ENCODE measurements at regions not wholly inside any gene's neighbourhood (a gene's known extent, or its start where the extent isn't known, plus 50 kb on each side); places are given as distances from the start of the nearest gene placed in this dataset.
"Not testable (repeated sequence)": the region's sequence is repeated elsewhere in the genome, so short reads cannot be mapped to it uniquely, and the experiment has no call there.

DNA sequence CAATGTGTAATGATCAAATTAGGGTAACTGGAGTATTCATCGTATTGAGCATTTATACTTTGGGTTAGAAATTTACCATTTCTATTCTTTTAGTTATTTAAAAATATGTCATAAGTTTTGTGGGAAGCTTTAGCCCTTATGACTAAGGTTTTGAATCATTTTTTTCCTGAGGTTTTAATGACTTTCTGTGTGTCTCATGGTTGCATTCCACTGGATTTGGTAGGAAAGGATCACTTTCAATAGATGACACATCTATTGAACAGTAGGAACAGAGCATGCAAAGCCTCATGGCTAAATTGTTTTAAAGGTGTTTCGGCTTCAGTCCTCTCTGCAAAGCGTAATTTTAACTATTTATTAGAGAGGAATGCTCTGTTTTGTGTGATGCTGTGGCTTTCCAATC is 512.4 kb upstream of the CHD1 start:
- Histone ChIP-seq H3K36me3 (ENCODE audit: control insufficient read depth in 2 of 2, insufficient read depth in 2 of 2, low read length in 1 of 2) (no peaks in the 10 kb centered on the region), H3K27ac (ENCODE audit: low read depth in 1 of 2, low read length in 1 of 2) (no peak overlapping the region), H3K4me3 (ENCODE audit: low read length in 2 of 2) (no peak overlapping the region), H3K4me1 (ENCODE audit: control insufficient read depth in 2 of 2, insufficient read depth in 2 of 2, low read length in 2 of 2) (no peaks in the 10 kb centered on the region), H3K27me3 (ENCODE audit: control insufficient read depth in 2 of 2, insufficient read depth in 1 of 2, low read length in 1 of 2) (no peaks in the 10 kb centered on the region), H3K9me3 (ENCODE audit: control insufficient read depth in 2 of 2, insufficient read depth in 1 of 2, low read length in 1 of 2) (no peaks in the 10 kb centered on the region)
- DNase-seq (ENCODE audit: low read depth in 6 of 9, low spot score in 9 of 9), result no peak
- WGBS, result 91% methylated on average over 3 of the region's 3 CpGs

GRCh38 chr5:99438619-99439018 is 509.8 kb upstream of the CHD1 start:
- Histone ChIP-seq H3K9me3 (ENCODE audit: control insufficient read depth in 2 of 2, insufficient read depth in 1 of 2, low read length in 1 of 2) (no peaks in the 10 kb centered on the region), H3K4me1 (ENCODE audit: control insufficient read depth in 2 of 2, insufficient read depth in 2 of 2, low read length in 2 of 2) (no peaks in the 10 kb centered on the region), H3K4me3 (ENCODE audit: low read length in 2 of 2) (no peak overlapping the region), H3K36me3 (ENCODE audit: control insufficient read depth in 2 of 2, insufficient read depth in 2 of 2, low read length in 1 of 2) (no peaks in the 10 kb centered on the region), H3K27me3 (ENCODE audit: control insufficient read depth in 2 of 2, insufficient read depth in 1 of 2, low read length in 1 of 2) (no peaks in the 10 kb centered on the region), H3K27ac (ENCODE audit: low read depth in 1 of 2, low read length in 1 of 2) (no peak overlapping the region)
- WGBS, result 92% methylated on average over 7 of the region's 7 CpGs
- DNase-seq (ENCODE audit: low read depth in 6 of 9, low spot score in 9 of 9), result no peak

GRCh38 chr5:99437986-99438385 is 509.2 kb upstream of the CHD1 start:
- Histone ChIP-seq H3K36me3 (ENCODE audit: control insufficient read depth in 2 of 2, insufficient read depth in 2 of 2, low read length in 1 of 2) (no peaks in the 10 kb centered on the region), H3K9me3 (ENCODE audit: control insufficient read depth in 2 of 2, insufficient read depth in 1 of 2, low read length in 1 of 2) (no peaks in the 10 kb centered on the region), H3K4me1 (ENCODE audit: control insufficient read depth in 2 of 2, insufficient read depth in 2 of 2, low read length in 2 of 2) (no peaks in the 10 kb centered on the region), H3K27ac (ENCODE audit: low read depth in 1 of 2, low read length in 1 of 2) (no peak overlapping the region), H3K27me3 (ENCODE audit: control insufficient read depth in 2 of 2, insufficient read depth in 1 of 2, low read length in 1 of 2) (no peaks in the 10 kb centered on the region), H3K4me3 (ENCODE audit: low read length in 2 of 2) (no peak overlapping the region)
- DNase-seq (ENCODE audit: low read depth in 6 of 9, low spot score in 9 of 9), result no peak

DNA sequence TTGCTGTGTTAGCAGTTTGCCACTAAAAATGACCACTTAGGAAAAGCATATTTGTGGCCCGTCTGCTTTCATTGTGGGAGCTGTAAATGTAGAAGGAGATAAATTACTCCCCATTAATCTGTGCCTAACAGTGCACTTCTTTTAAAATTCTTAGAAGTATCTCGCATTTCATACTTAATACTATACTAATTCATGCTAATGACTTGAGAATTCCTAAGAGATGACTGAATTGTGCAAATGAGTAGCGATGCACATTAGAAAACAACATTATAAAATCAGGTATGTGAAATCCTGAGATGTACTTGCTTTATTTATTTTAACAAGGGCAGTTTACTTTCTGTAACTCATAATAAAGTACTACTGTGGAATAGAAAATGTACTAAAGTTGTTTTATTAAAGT is 494.6 kb upstream of the CHD1 start:
- not testable (repeated sequence) for H3K9me3 ChIP-seq (ENCODE audit: control insufficient read depth in 2 of 2, insufficient read depth in 1 of 2, low read length in 1 of 2); DNase-seq (ENCODE audit: low read depth in 6 of 9, low spot score in 9 of 9); H3K36me3 ChIP-seq (ENCODE audit: control insufficient read depth in 2 of 2, insufficient read depth in 2 of 2, low read length in 1 of 2); H3K27me3 ChIP-seq (ENCODE audit: control insufficient read depth in 2 of 2, insufficient read depth in 1 of 2, low read length in 1 of 2); H3K4me1 ChIP-seq (ENCODE audit: control insufficient read depth in 2 of 2, insufficient read depth in 2 of 2, low read length in 2 of 2); H3K27ac ChIP-seq (ENCODE audit: low read depth in 1 of 2, low read length in 1 of 2); H3K4me3 ChIP-seq (ENCODE audit: low read length in 2 of 2)
- WGBS, result no CpG with 5 or more reads among the region's 3 CpGs

GRCh38 chr5:99418640-99419039 is 489.8 kb upstream of the CHD1 start:
- not testable (repeated sequence) for H3K9me3 ChIP-seq (ENCODE audit: control insufficient read depth in 2 of 2, insufficient read depth in 1 of 2, low read length in 1 of 2); H3K27me3 ChIP-seq (ENCODE audit: control insufficient read depth in 2 of 2, insufficient read depth in 1 of 2, low read length in 1 of 2); H3K36me3 ChIP-seq (ENCODE audit: control insufficient read depth in 2 of 2, insufficient read depth in 2 of 2, low read length in 1 of 2); H3K4me3 ChIP-seq (ENCODE audit: low read length in 2 of 2); H3K4me1 ChIP-seq (ENCODE audit: control insufficient read depth in 2 of 2, insufficient read depth in 2 of 2, low read length in 2 of 2); DNase-seq (ENCODE audit: low read depth in 6 of 9, low spot score in 9 of 9); H3K27ac ChIP-seq (ENCODE audit: low read depth in 1 of 2, low read length in 1 of 2)
- 83% methylated on average over 1 of the region's 1 CpG for WGBS

DNA sequence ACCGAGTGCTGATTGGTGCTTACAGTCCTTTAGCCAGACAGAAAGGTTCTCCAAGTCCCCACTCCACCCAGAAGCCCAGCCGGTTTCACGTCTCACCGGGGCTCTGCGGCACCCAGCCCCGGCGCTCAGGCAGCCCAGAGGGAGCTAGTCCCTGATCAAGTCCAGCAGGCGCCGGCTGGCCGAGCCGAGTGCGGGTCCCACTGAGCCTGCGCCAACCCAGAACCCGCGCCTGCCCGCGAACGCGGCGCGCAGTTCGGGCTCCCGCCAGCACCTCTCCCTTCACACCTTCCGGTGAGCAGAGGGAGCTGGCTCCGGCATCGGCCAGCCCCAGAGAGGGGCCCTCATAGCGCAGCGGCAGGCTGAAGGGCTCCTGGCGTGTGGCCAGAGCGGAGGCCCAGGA is 481.6 kb upstream of the CHD1 start:
- H3K27me3 ChIP-seq (ENCODE audit: control insufficient read depth in 2 of 2, insufficient read depth in 1 of 2, low read length in 1 of 2); H3K9me3 ChIP-seq (ENCODE audit: control insufficient read depth in 2 of 2, insufficient read depth in 1 of 2, low read length in 1 of 2); H3K4me1 ChIP-seq (ENCODE audit: control insufficient read depth in 2 of 2, insufficient read depth in 2 of 2, low read length in 2 of 2); H3K4me3 ChIP-seq (ENCODE audit: low read length in 2 of 2); H3K36me3 ChIP-seq (ENCODE audit: control insufficient read depth in 2 of 2, insufficient read depth in 2 of 2, low read length in 1 of 2); H3K27ac ChIP-seq (ENCODE audit: low read depth in 1 of 2, low read length in 1 of 2); DNase-seq (ENCODE audit: low read depth in 6 of 9, low spot score in 9 of 9): not testable (repeated sequence)
- over 99% methylated on average over 21 of the region's 30 CpGs for WGBS

DNA sequence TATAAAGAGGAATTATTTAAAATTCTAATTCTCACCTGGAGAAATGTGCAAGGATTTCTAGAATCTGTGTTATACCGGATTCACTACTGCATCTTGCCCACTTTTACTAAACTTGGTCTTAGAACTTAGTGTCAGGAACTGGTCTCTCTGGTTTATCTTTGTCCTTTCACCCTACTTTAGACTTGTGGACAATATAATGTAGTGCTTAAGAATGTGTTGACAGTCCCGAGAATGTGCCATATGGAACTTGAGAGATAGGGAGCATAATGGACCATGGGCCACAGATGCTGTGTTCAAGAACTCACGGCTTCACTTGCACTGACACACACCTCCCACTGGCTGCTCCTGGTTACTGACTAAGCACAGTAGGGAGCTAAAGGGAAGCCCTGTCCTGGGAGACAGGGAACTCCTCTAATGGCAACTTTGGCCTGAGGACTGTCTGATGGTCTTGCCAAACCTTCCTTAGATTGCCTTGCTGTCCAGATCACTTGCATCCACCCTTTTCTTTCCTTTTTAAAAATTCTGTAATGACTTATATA is 476.0 kb upstream of the CHD1 start:
- WGBS, result 95% methylated on average over 3 of the region's 3 CpGs
- H3K36me3 ChIP-seq (ENCODE audit: control insufficient read depth in 2 of 2, insufficient read depth in 2 of 2, low read length in 1 of 2); H3K9me3 ChIP-seq (ENCODE audit: control insufficient read depth in 2 of 2, insufficient read depth in 1 of 2, low read length in 1 of 2); DNase-seq (ENCODE audit: low read depth in 6 of 9, low spot score in 9 of 9); H3K27me3 ChIP-seq (ENCODE audit: control insufficient read depth in 2 of 2, insufficient read depth in 1 of 2, low read length in 1 of 2); H3K4me3 ChIP-seq (ENCODE audit: low read length in 2 of 2); H3K4me1 ChIP-seq (ENCODE audit: control insufficient read depth in 2 of 2, insufficient read depth in 2 of 2, low read length in 2 of 2); H3K27ac ChIP-seq (ENCODE audit: low read depth in 1 of 2, low read length in 1 of 2): not testable (repeated sequence)

GRCh38 chr5:99400571-99400970 is 471.8 kb upstream of the CHD1 start:
- H3K27ac ChIP-seq (ENCODE audit: low read depth in 1 of 2, low read length in 1 of 2); DNase-seq (ENCODE audit: low read depth in 6 of 9, low spot score in 9 of 9); H3K9me3 ChIP-seq (ENCODE audit: control insufficient read depth in 2 of 2, insufficient read depth in 1 of 2, low read length in 1 of 2); H3K4me3 ChIP-seq (ENCODE audit: low read length in 2 of 2); H3K27me3 ChIP-seq (ENCODE audit: control insufficient read depth in 2 of 2, insufficient read depth in 1 of 2, low read length in 1 of 2); H3K4me1 ChIP-seq (ENCODE audit: control insufficient read depth in 2 of 2, insufficient read depth in 2 of 2, low read length in 2 of 2); H3K36me3 ChIP-seq (ENCODE audit: control insufficient read depth in 2 of 2, insufficient read depth in 2 of 2, low read length in 1 of 2): not testable (repeated sequence)
- 94% methylated on average over 1 of the region's 1 CpG for WGBS

DNA sequence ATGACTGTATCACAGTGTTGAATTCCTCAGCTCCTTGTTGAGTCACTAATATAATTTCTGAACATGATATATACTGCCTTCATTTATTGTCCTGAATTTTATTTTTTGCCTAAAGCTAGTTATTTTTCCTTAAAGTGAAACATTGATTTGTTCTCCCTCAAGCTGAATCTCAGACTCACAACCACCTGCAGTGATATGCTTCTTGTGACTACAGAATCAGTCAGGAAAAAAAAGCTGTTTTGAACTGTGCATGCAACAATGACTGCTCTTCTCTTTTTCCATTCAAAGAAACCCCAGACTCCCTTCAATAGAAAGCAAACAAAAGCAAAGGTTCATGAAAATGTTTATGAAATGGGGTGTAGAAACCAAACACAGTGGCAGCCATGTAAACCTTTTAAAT is 470.2 kb upstream of the CHD1 start:
- no peak overlapping the region for H3K27ac ChIP-seq (ENCODE audit: low read depth in 1 of 2, low read length in 1 of 2)
- no peaks in the 10 kb centered on the region for H3K27me3 ChIP-seq (ENCODE audit: control insufficient read depth in 2 of 2, insufficient read depth in 1 of 2, low read length in 1 of 2)
- no peak overlapping the region for H3K4me3 ChIP-seq (ENCODE audit: low read length in 2 of 2)
- H3K4me1 ChIP-seq (ENCODE audit: control insufficient read depth in 2 of 2, insufficient read depth in 2 of 2, low read length in 2 of 2), result no peaks in the 10 kb centered on the region
- no peak for DNase-seq (ENCODE audit: low read depth in 6 of 9, low spot score in 9 of 9)
- H3K9me3 ChIP-seq (ENCODE audit: control insufficient read depth in 2 of 2, insufficient read depth in 1 of 2, low read length in 1 of 2), result no peaks in the 10 kb centered on the region
- H3K36me3 ChIP-seq (ENCODE audit: control insufficient read depth in 2 of 2, insufficient read depth in 2 of 2, low read length in 1 of 2), result no peaks in the 10 kb centered on the region

DNA sequence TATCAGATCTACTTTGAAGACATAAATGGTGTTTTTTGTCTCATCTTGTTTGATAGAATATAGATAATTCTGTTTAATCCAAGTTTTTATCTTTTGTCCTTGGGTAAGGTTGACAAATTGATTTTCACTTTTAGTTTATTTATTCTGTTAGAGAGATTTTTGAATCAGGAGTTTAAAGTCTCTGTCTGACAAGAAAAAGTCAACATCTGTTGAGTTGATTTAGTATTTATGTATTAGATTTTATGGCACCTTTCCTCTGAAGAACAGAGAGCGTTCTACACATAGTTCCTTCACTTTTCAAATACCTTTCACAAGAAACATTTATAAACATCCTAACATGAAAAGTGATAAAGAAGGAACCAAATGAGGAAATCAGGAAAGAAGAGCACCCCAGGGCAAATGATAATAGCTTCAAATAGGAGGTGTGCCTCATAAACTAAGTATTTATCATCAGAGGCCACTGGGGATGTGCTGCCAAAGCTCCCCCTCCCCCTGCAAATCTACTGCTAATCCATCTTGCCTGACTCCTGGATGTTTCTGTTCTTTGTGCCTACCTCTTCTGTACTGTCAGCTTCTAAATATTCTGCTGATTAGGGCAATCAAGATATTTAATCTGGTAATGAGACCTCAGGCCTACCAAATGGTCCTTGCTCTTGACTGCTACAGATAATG is 457.7 kb upstream of the CHD1 start:
- no peak overlapping the region for H3K27ac ChIP-seq (ENCODE audit: low read depth in 1 of 2, low read length in 1 of 2)
- 94% methylated on average over 1 of the region's 1 CpG for WGBS
- H3K9me3 ChIP-seq (ENCODE audit: control insufficient read depth in 2 of 2, insufficient read depth in 1 of 2, low read length in 1 of 2), result peaks cover 0 to 3% of the 10 kb centered on the region in 2 donors
- H3K36me3 ChIP-seq (ENCODE audit: control insufficient read depth in 2 of 2, insufficient read depth in 2 of 2, low read length in 1 of 2), result no peaks in the 10 kb centered on the region
- no peaks in the 10 kb centered on the region for H3K27me3 ChIP-seq (ENCODE audit: control insufficient read depth in 2 of 2, insufficient read depth in 1 of 2, low read length in 1 of 2)
- DNase-seq (ENCODE audit: low read depth in 6 of 9, low spot score in 9 of 9), result no peak
- H3K4me1 ChIP-seq (ENCODE audit: control insufficient read depth in 2 of 2, insufficient read depth in 2 of 2, low read length in 2 of 2), result no peaks in the 10 kb centered on the region
- H3K4me3 ChIP-seq (ENCODE audit: low read length in 2 of 2), result no peak overlapping the region

Measured in thymus (tissue), 11 donors.